NCI-H187 treated with DMSO at 0.1 percent for 48 hours (cell line): ENCODE measurements at regions not wholly inside any gene's neighbourhood (a gene's known extent, or its start where the extent isn't known, plus 50 kb on each side); places are given as distances from the start of the nearest gene placed in this dataset.

Experiments
- DNase-seq: peaks from one replicate; lab custom pipeline; 2025; lab: John Stamatoyannopoulos, UW

DNA sequence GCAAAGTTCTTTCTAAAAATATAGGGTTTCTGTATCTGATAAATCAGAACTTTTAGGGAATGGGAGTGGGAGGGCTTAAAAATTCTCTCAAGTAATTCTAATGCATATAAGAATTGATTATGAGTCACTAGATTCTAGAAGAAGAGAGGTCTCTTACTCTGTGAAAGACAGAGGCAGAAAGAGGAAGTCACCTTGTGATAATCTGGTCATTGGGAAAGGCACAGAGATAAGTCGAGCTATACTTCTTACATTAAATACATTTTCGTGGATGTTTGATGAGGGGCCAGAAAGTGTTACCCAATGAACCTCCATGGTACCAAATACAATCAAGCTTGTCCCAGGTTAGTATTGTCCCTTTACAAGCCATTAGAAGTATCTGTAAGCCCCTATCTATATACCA lies 134.4 kb downstream of the MAD2L1 start:
- no peak for DNase-seq

DNA sequence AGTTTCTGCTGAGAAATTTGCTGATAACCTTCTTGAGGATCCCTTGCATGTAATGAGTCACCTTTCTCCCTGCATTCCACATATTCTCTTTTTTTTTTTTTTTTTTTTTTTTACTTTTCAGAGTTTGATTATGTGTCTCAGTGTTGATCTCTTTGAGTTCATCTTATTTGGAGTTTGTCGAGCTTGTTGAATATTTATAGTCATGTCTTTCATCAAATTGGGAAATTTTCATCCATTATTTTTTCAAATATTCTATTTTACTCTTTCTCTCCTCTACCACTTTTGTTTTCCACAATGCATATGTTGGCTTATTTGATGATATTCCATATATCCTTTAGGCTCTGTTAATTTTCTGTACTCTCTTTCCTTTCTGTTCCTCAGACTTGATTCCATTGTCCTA lies 136.1 kb downstream of the MAD2L1 start:
- no peak for DNase-seq

DNA sequence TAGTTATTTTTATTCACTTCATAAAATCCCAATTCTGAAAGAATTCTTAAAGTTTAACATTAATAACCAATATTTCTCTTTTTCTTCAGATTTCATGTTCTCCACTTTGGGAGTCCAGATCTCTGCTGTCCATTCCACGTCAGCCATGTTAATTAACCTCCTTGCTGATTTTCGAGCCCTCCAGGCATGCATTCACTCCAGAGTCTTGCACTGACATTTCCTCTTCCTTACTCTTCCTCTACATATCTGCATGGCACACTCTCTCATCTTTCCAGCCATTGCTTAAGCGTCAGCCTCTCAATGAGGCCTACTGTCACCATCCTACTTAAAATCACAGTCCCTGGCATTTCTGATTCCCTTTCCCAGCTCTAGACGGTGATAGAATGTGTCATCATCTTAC lies 144.8 kb downstream of the MAD2L1 start:
- no peak for DNase-seq

DNA sequence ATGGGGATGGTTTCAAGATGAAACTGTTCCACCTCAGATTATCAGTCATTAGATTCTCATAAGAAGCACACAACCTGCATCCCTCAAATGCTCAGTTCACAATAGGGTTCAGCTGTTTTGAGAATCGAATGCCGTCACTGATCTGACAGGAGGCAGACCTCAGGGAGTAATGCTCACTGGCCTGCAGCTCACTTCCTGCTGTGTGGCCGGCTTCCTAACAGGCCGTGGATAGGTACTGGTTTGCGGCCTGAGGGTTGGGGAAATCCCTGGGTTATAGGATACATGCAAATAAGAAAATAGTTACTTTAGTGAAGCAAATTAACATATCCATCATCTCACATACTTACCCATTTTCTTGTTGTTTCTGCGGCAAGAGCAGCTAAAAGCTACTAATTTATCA lies 160.4 kb downstream of the MAD2L1 start:
- no peak for DNase-seq

DNA sequence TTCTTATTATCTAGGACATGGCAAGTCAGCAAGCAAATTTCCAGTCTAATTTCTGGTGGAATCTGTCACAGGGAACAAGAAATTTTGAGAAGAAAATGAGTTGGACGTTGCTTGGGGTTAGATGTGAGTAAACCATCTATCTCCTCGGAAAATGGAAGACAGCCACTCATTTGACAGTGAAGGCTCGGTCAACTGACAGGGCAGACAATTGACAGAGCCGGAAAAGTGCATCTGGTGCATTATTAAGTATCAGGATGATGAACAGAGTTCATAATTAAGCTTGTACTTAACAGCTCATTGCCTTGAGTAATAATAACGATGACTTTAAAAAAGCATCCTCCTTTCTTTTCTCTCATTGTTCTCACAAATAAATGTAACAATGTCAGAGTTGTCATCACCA lies 168.4 kb downstream of the MAD2L1 start:
- no peak for DNase-seq

DNA sequence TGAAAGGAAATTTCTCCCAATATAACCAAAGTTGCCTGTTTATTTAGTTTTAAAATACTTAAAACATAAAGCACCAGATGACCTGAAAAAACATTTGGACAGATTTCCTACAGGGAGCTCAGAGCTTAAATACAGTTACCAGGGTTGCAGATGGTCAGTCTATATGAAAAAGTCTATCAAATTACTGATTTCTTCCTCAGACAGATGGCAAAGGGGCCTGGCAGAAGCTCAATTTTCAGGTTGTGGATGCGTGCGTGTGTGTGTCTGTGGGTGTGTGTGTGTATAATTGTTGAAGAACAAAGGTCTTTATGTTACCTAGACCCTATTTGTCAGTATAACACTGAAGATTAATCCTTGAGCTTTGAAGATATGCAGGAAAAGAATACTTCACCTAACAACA lies 169.4 kb downstream of the MAD2L1 start:
- DNase-seq = no peak

DNA sequence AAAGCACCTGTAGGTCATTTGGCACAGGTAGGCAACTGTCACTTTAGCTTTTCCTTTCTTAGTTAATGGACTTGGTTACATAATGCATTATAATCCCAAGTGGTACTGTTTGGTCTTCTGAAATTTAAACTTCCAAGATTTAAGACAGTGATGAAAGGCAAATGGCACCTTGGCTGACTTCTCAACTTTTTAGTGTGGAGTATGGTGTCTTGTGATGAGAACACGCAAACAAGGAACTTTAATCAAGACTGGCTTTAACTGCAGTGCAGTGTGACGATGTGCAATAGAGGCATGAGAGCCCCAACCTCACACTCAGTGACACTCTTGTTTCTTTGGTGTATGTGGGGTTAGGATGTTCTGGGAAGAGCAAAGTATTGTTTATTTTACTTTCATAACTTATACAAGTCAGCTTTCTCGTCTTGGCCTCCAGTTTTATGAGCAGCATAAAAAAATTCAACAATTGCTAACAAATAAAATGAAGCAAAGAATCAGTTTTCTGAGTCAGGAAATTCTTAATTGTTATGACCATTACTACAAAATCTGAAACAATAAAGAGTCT lies 171.9 kb downstream of the MAD2L1 start:
- DNase-seq = no peak

DNA sequence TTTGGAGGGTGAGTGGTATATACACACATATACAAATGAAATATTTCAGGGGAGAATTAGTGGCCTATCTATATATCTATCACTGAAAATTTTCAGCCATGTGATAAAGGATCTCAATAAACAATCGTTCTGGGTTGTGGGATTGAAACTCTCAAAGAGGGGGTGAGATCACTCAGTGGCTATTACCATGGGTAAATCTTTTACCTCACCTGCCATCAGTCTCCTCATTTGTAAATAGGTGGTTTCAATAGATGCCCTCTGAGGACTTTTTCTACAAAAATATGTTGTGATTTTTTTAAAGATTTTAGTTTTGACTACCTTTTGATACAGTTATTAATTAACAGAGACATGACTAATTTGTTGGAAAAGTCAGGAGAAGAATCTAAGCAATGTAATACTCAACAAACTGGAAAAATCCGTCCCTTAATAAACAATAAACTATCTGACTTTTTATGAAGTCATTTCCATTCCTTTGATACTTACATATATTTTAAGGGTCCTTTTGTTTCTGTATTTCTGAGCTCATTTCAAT lies 192.8 kb downstream of the MAD2L1 start:
- DNase-seq = no peak

DNA sequence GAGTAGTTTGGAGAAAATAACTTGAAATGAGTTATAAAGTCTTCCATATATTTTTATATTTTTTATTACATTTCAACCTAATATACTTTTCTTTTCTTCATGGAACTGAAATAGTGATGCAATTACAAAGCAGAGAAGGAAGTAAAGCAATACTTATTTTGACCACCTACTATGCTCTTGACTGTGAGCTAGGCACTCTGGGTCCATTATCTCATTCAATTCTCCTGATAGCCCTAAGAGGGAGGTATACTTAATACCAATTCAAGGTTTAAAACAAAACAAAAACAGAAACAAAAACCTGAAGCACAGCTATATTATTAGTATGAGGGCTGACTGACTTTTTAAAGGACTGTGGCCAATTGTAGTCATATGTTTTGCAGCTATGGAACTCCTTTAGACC lies 193.5 kb downstream of the MAD2L1 start:
- DNase-seq = no peak

DNA sequence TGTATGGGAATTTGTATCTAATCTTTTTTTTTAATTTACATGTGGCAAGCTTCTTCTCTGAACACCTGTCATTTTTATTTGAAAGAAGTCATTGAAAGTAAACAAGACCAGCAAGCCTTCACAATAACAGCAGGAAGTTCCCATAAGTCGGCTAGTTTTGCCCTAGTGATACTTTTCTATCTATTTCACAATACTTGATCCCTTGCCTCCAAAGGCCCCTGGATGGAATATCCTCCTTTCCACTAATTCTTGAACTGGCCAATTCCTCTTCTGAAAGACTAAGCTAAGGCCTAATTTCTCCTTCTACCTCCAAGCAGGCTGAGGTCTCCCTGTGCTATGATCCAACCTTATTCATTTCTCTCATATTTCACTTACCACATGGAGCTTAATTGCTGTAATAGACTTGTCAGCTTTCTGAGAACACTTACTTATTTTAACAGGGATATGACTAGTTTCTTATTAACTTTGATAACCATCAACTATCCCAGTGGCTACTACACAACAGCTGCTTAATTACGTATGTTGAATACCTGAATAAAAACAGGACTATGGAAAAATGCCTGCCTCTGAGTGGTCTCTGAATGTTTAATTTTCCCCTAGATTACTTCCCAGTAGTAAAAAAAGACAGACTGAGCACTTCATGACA lies 194.2 kb downstream of the MAD2L1 start:
- DNase-seq = no peak

DNA sequence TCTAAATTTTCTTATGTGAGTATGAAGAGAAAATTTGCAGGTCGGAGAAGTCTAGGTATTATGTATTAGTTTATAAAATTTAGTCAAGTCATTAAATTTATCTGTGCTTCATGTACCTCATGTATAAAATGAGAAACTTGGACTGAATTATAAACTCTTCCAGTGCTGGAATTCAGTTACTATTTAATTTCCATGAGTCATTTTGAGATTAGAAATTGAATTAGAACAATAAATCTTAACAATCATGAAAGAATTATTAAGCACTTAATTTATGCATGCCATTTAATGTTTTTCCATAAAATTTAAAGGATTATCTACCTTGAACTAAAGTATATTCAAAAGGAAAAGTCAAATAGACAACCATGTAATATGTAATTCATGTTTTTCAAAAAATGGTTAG lies 195.8 kb downstream of the MAD2L1 start:
- no peak for DNase-seq

DNA sequence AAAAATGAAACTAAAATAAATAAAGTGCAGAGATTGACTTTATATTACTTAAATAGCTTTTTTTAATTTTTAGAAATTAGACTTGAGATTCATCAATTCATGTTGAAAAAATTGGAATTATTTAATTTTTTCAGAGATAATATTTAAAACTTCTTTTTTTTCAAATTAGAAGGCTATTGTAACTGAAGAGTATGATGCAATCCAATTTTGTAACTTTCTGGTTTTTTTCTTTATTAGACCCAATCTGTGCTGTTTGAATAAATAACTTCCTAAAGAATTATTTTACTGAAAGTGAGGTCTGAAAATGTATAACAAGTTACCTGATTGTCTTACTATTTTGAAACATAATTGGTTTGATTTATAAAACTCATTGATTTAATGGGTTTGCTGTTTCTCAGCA lies 200.9 kb downstream of the MAD2L1 start:
- no peak for DNase-seq

DNA sequence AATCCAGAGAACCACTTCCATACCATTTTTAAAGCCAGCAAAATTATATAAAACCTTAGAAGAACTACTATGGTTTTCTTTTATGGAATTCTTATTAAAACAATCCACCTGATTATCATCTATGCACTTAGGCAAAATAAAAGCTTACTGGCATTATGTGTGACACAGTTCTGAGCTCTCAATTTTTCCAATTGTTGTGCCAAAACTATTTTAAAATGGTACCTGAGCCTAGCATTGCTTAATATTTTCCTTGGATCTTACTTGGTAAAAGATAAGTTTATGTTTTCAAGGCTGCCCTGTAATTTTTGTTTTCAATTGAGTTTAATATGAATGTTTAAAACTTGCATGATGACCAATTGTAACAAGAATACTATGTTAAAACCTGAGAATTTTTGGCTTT lies 201.3 kb downstream of the MAD2L1 start:
- DNase-seq = no peak

DNA sequence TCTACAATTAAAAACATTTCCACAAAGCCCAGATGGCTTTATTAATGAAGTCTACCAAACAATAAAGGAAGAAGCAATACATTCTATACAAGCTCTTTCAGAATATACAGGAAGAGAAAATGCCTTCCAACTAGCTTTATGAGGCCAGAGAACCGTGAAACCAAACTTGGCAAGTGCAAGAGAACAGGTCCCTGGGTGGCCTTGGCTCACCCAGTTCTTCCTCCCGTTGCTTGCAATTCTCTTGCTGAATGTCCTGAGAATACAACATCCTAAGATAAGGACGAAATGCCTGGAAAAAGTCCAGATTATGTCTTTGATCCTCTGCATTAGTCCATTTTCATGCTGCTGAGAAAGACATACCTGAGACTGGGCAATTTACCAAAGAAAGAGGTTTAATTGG lies 204.9 kb downstream of the MAD2L1 start:
- DNase-seq = no peak

DNA sequence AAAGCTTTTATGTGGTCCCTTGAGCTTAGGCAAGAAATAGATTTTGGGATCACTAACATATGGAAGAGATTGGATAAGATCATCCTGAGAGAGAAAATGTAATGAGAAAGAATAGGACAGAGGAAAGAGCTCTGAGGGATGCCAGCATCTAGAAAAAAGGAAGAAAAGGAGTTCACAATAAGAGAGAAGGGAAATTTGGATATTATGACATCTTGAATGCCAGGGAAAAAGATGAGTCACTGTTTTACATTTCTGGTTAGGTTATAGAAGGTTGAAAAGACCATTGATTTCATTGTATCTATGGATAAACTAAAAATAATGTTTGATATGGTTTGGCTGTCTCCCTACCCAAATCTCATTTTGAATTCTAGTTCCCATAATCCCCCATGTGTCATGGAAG lies 208.5 kb downstream of the MAD2L1 start:
- DNase-seq = no peak

DNA sequence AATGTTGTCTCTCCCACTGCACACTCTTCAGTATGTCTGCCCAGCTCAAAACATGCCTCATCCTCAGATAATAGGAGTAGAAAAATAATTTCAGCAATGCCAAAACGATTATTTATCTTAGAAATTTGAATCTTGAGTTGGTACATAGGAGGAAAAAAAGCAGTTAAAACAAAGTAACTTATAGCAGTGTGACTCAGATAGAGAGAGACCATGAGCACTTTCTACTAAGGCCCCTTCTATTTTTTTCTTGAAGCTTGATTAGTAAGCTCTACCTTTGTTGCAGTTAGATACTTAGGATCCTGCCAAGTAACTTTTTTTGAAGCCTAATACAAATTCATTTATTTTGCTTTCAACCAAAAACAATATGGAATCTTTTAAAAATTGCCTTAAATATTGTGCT lies 212.3 kb downstream of the MAD2L1 start:
- no peak for DNase-seq

DNA sequence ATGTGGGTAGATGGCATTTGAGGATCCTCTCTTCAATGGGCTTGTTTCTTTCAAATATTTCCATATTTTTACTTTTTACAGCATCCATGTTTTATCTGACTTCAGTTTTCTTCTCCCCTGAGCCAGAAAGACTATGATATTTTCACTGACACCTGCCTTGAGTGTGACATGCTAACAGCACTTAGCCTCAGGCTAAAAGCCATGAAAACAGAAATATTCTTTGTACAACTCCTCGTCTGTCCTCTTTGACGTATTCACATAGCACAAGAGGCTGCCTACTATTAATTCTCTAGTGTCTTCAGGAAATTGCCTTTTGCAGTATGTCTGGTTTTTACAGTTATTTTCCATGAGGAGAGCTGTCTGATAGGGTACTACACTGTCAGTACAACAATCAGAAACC lies 215.0 kb downstream of the MAD2L1 start:
- no peak for DNase-seq

DNA sequence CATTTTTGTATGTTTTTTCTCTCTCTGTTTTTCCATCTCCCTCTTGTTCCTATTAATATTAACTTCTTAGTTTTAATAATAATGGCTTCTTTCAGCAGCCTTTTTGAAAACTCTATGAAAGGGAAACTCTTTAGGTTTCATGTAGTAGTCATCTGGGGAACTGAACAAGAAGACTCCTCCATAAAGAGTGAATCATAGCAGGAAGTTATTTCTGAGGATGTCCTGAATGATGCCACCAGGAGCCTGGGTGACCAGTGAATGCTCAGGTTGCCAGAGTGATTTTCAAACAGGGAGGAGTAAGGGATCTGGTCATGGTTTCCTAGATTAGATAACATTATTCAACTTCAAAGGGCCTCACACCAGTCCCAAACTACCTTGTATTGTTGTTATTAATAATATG lies 212.8 kb upstream of the PDE5A start:
- DNase-seq = no peak

DNA sequence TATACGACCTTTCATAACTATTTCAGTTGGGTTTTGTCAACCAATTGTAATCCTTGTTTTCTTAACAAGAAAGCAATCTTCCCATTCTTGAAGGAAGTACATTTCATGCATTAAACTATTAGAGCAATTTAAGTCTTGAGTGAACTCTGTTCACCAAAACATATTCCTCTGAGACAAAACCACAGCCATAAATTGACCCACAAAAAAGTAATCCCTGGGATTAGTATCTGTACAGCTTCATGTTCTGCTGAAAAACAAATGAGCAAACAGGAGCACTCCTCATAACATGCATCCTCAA lies 207.0 kb upstream of the PDE5A start:
- no peak for DNase-seq

DNA sequence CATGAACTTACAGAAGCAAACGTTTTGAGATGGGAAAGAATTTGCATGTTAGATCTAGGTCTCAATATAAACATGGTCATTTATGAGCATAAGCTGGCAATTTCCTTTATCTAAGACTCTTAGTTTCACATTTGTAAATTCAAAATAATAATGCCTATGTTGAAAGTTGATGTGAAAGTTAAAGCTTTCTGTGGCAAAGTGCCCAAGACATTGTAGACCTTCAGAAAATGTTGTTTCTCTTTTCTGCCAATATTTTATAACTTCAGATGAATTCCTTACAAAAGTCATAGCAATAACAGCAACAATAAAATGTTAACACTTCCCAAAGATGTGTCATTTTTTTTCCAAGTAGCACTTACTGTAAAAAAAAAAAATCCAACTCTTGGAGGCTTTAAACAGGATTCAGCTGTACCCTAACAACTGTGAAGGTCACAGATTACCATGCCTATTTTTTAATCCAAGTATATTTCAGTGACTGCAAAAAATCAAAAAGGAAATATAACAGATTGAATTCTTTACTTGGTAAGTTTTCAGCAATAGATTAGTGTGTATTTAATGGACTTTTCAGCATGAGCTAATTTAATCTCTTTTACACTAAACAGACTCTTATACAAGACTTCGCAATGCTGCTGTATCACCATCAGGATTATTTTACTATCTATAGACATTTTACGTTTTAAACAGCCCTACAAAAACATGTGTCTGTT lies 206.5 kb upstream of the PDE5A start:
- no peak for DNase-seq

DNA sequence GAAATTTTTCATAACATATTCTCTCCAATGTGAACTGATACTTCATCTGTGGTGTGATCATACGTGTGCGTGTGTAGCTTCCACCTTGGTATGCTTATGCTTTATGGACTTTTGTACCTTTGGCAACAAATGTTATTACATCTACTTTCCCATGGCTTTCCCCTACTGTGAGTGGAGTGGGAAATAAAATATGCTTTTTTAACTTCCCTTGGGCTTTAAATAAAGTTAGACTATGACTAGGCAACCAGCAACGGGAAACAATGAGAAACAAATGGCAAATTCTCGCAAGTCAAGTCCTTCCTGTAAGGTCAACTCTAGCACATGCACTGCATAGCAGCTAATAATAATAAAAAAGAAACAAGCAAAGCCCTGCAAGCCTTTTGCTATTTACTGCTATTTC lies 205.0 kb upstream of the PDE5A start:
- no peak for DNase-seq

DNA sequence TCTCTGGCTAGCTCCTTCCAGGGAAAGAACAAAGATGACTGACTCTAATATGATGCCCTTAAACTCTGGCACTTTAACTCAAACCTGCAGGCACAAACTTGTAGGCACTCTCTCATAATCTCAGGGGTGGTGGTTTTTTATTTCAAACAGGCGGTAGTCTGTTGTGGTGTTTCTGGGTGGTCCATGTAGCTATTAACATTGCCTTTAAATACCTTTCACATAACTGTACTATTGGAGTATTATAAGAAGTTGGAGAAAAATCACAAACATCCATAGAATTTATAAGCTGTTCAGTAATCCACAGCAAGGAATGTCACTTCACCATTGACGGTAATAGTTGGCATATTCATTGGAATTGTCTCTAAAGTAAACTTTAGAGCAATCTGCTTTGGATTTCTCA lies 204.2 kb upstream of the PDE5A start:
- no peak for DNase-seq

DNA sequence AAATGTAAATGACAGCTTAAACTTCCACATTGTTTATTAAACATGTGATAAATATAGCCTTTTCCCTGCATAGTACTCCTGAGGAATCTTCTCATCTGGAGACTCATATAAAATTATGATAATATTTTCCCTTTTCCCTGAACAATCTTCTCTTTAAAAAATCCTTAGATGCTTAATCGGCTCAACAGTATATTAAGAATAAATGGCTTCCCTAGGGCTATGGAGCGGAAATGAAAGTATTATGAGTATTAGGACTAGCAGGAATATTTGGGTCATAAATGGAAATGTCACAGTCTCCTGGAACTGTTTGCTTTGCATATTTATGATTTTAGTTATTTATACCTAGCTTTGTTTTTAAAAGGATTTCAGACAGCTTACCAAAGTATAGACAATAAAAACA lies 200.7 kb upstream of the PDE5A start:
- DNase-seq = no peak

DNA sequence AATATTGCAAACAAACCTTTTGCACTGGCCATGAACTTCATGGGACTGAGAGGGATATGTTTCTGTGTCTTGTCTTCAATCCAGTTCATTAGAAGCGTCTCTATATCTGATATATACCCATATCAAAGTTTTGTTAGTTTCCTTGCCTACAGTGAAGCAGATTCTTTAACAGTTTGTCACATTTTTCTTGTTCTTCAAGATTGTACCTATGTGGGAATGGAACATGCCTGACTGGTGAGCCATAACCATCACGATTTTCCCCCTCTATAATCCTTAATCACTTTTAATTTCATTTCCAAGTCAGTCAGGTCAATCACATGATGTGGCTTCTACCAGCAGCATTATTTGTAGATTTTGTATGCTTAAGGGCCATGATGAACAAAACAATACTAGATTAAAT lies 197.1 kb upstream of the PDE5A start:
- DNase-seq = no peak
